Activated naive CD4-positive, alpha-beta T cell treated with anti-CD3 and anti-CD28 coated beads, Interleukin-2, amount 50 U/mL, for 16 hours (primary cell): ENCODE measurements at regions not wholly inside any gene's neighbourhood (a gene's known extent, or its start where the extent isn't known, plus 50 kb on each side); places are given as distances from the start of the nearest gene placed in this dataset.
"Not testable (repeated sequence)": the region's sequence is repeated elsewhere in the genome, so short reads cannot be mapped to it uniquely, and the experiment has no call there.

ENCODE experiments used
- DNase-seq: peaks from one replicate; pipeline ENCODE4 v3.0.0-alpha.2; 2020

- no peak for DNase-seq
Observed at GRCh38 chr2:144111437-144111836, 408.5 kb downstream of the ZEB2 start.

GRCh38 chr2:144106104-144106503, 413.8 kb downstream of the ZEB2 start:
- not testable (repeated sequence) for DNase-seq

- DNase-seq: no peak
Observed at GRCh38 chr2:144102386-144102785, 417.5 kb downstream of the ZEB2 start.

GRCh38 chr2:144099780-144100377, 420.0 kb downstream of the ZEB2 start:
- DNase-seq: no peak

- no peak for DNase-seq
Observed at GRCh38 chr2:144099340-144099739, 420.6 kb downstream of the ZEB2 start.

GRCh38 chr2:144097440-144098225, 422.3 kb downstream of the ZEB2 start:
- DNase-seq: no peak

GRCh38 chr2:144096531-144096930, 423.4 kb downstream of the ZEB2 start:
- DNase-seq: no peak

GRCh38 chr2:144094408-144095151, 425.3 kb downstream of the ZEB2 start:
- DNase-seq: no peak

- no peak for DNase-seq
Observed at GRCh38 chr2:144091622-144092021, 428.3 kb downstream of the ZEB2 start.

GRCh38 chr2:144088863-144089262, 431.1 kb downstream of the ZEB2 start:
- DNase-seq: no peak

GRCh38 chr2:144086965-144087364, 433.0 kb downstream of the ZEB2 start:
- no peak for DNase-seq

GRCh38 chr2:144085016-144085415, 434.9 kb downstream of the ZEB2 start:
- DNase-seq: no peak

GRCh38 chr2:144084114-144084661, 435.7 kb downstream of the ZEB2 start:
- DNase-seq: no peak

GRCh38 chr2:144083211-144083610, 436.7 kb downstream of the ZEB2 start:
- DNase-seq: no peak

GRCh38 chr2:144082777-144083176, 437.1 kb downstream of the ZEB2 start:
- no peak for DNase-seq

- DNase-seq: no peak
Observed at GRCh38 chr2:144082327-144082726, 437.6 kb downstream of the ZEB2 start.

- DNase-seq: no peak
Observed at GRCh38 chr2:144081272-144081671, 438.6 kb downstream of the ZEB2 start.

- no peak for DNase-seq
Observed at GRCh38 chr2:144079803-144080202, 440.1 kb downstream of the ZEB2 start.

- DNase-seq: no peak
Observed at GRCh38 chr2:144078802-144079724, 440.9 kb downstream of the ZEB2 start.

- DNase-seq: no peak
Observed at GRCh38 chr2:144078106-144078505, 441.8 kb downstream of the ZEB2 start.

- no peak for DNase-seq
Observed at GRCh38 chr2:144074450-144074849, 445.5 kb downstream of the ZEB2 start.

GRCh38 chr2:144071461-144071860, 448.5 kb downstream of the ZEB2 start:
- no peak for DNase-seq

GRCh38 chr2:144067506-144067905, 452.4 kb downstream of the ZEB2 start:
- DNase-seq: no peak
